HG03469 (cell line): ENCODE measurements at regions not wholly inside any gene's neighbourhood (a gene's known extent, or its start where the extent isn't known, plus 50 kb on each side); places are given as distances from the start of the nearest gene placed in this dataset.
A peak's percentile ranks its signal among the peaks of the same experiment; 100 is the strongest.
"Not testable (repeated sequence)": the region's sequence is repeated elsewhere in the genome, so short reads cannot be mapped to it uniquely, and the experiment has no call there.

Source experiments
- ATAC-seq: cut with Tn5 transposase; IDR thresholded peaks from one replicate; pipeline ENCODE4 v1.9.1; 2021; ENCODE audit warnings: mild to moderate bottlenecking, moderate library complexity, moderate number of reproducible peaks; ENCODE audit not compliant: unreplicated experiment

GRCh38 chr2:204140246-204140645 lies 203.7 kb downstream of the ICOS start:
- ATAC-seq: no peak

GRCh38 chr2:204143216-204144014 lies 206.9 kb downstream of the ICOS start:
- no peak for ATAC-seq

GRCh38 chr2:204144492-204144891 lies 207.9 kb downstream of the ICOS start:
- ATAC-seq: no peak

- ATAC-seq: peak; percentile 97
Measured at GRCh38 chr2:204145263-204145751, 208.7 kb downstream of the ICOS start.

GRCh38 chr2:204145791-204146190 lies 209.2 kb downstream of the ICOS start:
- ATAC-seq: no peak

GRCh38 chr2:204147040-204147439 lies 210.5 kb downstream of the ICOS start:
- not testable (repeated sequence) for ATAC-seq

GRCh38 chr2:204150721-204151120 lies 214.2 kb downstream of the ICOS start:
- no peak for ATAC-seq

GRCh38 chr2:204152616-204153015 lies 216.1 kb downstream of the ICOS start:
- ATAC-seq: no peak

- no peak for ATAC-seq
Measured at GRCh38 chr2:204154863-204155262, 218.3 kb downstream of the ICOS start.

- no peak for ATAC-seq
Measured at GRCh38 chr2:204156456-204156855, 219.9 kb downstream of the ICOS start.

GRCh38 chr2:204157684-204158083 lies 221.1 kb downstream of the ICOS start:
- ATAC-seq: no peak

- ATAC-seq: no peak
Measured at GRCh38 chr2:204159526-204159925, 223.0 kb downstream of the ICOS start.

GRCh38 chr2:204160989-204161388 lies 224.4 kb downstream of the ICOS start:
- ATAC-seq: no peak

- no peak for ATAC-seq
Measured at GRCh38 chr2:204161886-204162285, 225.3 kb downstream of the ICOS start.

- ATAC-seq: no peak
Measured at GRCh38 chr2:204166961-204167360, 230.4 kb downstream of the ICOS start.

GRCh38 chr2:204167670-204168069 lies 231.1 kb downstream of the ICOS start:
- ATAC-seq: not testable (repeated sequence)

GRCh38 chr2:204170411-204170810 lies 233.8 kb downstream of the ICOS start:
- ATAC-seq: no peak

GRCh38 chr2:204171432-204172144 lies 235.0 kb downstream of the ICOS start:
- ATAC-seq: no peak

GRCh38 chr2:204172145-204172600 lies 235.6 kb downstream of the ICOS start:
- no peak for ATAC-seq

- ATAC-seq: no peak
Measured at GRCh38 chr2:204174034-204174433, 237.5 kb downstream of the ICOS start.

GRCh38 chr2:204175552-204176271 lies 239.1 kb downstream of the ICOS start:
- ATAC-seq: no peak
